Neural progenitor cell (in vitro differentiated cells): ENCODE measurements at regions not wholly inside any gene's neighbourhood (a gene's known extent, or its start where the extent isn't known, plus 50 kb on each side); places are given as distances from the start of the nearest gene placed in this dataset.

Source experiments
- CTCF ChIP-seq: fragments of 200-600 bp; sonication (generic); IDR thresholded peaks from 2 replicates; pipeline ENCODE4 v1.5.1; 2017; ENCODE audit warnings: antibody characterized with exemption, mild to moderate bottlenecking
- EZH2 ChIP-seq: fragments of 200-600 bp; sonication (generic); IDR thresholded peaks from 2 replicates; pipeline ENCODE4 v1.6.1; 2017; ENCODE audit warnings: antibody characterized with exemption, mild to moderate bottlenecking, moderate library complexity

DNA sequence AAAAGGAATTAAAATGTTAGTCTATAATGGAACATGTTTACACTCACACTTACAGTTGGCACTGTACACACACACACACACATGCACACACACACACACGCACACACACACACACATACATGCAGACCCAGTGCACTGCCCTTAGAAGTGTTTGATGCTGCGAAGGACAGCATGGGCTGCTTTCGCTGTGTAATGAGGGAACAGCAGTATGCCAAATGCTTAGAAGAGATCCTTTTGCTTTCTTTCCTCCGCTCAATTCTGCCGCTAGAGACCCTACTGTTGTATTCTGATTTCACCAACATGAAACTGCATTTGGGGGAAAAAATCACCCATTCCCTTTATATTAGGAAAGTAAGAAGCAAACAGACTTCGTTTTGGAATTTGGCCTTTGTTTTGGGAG lies 217.9 kb downstream of the ENGASE start:
- no peak for TF ChIP-seq CTCF
- TF ChIP-seq EZH2 = no peak
